ENCODE measurements at regions not wholly inside any gene's neighbourhood (a gene's known extent, or its start where the extent isn't known, plus 50 kb on each side); places are given as distances from the start of the nearest gene placed in this dataset.

- TF ChIP-seq MXI1 (conservative IDR thresholded peaks at IDR 0.05; ENCODE audit: poor library complexity, severe bottlenecking) = no peak
- no peak for TF ChIP-seq CTCF (IDR thresholded peaks at IDR 0.05; ENCODE audit: poor library complexity, severe bottlenecking)
Measured at GRCh38 chr20:22908437-22908836, 126.7 kb upstream of the SSTR4 start.

All from neural cell (in vitro differentiated cells).